HEK293T (cell line): ENCODE measurements at regions not wholly inside any gene's neighbourhood (a gene's known extent, or its start where the extent isn't known, plus 50 kb on each side); places are given as distances from the start of the nearest gene placed in this dataset.

Source experiments
- FOXA1 ChIP-seq: fragments of 450-650 bp; IDR thresholded peaks from 2 replicates; pipeline ENCODE4 v1.6.1; 2016; ENCODE audit warnings: mild to moderate bottlenecking
- FOXM1 ChIP-seq: fragments of 450-650 bp; IDR thresholded peaks from 2 replicates; pipeline ENCODE4 v1.6.1; 2017; ENCODE audit warnings: mild to moderate bottlenecking, borderline replicate concordance
- SP1 ChIP-seq: fragments of 450-650 bp; IDR thresholded peaks from 2 replicates; pipeline ENCODE4 v1.6.1; 2017
- TARDBP ChIP-seq: fragments of 450-650 bp; IDR thresholded peaks from 2 replicates; pipeline ENCODE4 v1.6.1; 2016

GRCh38 chr5:165508861-165509260, 2003.4 kb downstream of the MAT2B start:
- TF ChIP-seq FOXA1 (no peak), TARDBP (no peak), SP1 (no peak), FOXM1 (no peak)
